WTC11 (cell line): ENCODE measurements at regions not wholly inside any gene's neighbourhood (a gene's known extent, or its start where the extent isn't known, plus 50 kb on each side); places are given as distances from the start of the nearest gene placed in this dataset.

Experiments used
- ATAC-seq: fragments of 200-7000 bp; cut with Tn5 transposase; 2 replicates; pipeline ENCODE4 v1.10.0; 2021; ENCODE audit warnings: mild to moderate bottlenecking, moderate library complexity
- CTCF ChIA-PET: fragments of 300-600 bp; sonication (Branson Sonifier 250); formaldehyde crosslinking; loops from one replicate; lab custom pipeline; 2021; ENCODE audit warnings: antibody characterized with exemption; lab: Charles Lee
- POLR2A ChIA-PET: fragments of 350-600 bp; sonication (Branson Sonifier 250); formaldehyde crosslinking; loops from one replicate; lab custom pipeline; 2021; ENCODE audit warnings: antibody characterized with exemption; lab: Charles Lee
- DNase-seq: peaks from one replicate; pipeline ENCODE4 v3.0.0; 2021; ENCODE audit warnings: low spot score
- H3K27ac Mint-ChIP-seq: 2 replicates; pipeline ENCODE4 v1.8.0; 2021; ENCODE audit warnings: mixed read lengths
- H3K27me3 Mint-ChIP-seq: 2 replicates; pipeline ENCODE4 v1.8.0; 2021; ENCODE audit warnings: low read depth, mild to moderate bottlenecking, moderate library complexity, mixed read lengths
- H3K36me3 Mint-ChIP-seq: 2 replicates; pipeline ENCODE4 v1.8.0; 2021; ENCODE audit warnings: mixed read lengths
- H3K4me1 Mint-ChIP-seq: 2 replicates; pipeline ENCODE4 v1.8.0; 2022; ENCODE audit warnings: mixed read lengths
- H3K4me3 Mint-ChIP-seq: 2 replicates; pipeline ENCODE4 v1.8.0; 2021; ENCODE audit warnings: mild to moderate bottlenecking, moderate library complexity, mixed read lengths
- H3K9me3 Mint-ChIP-seq: 2 replicates; pipeline ENCODE4 v1.8.0; 2021; ENCODE audit warnings: mixed read lengths
- ATF1 ChIP-seq: sonication (generic); formaldehyde crosslinking; IDR thresholded peaks from 2 replicates; pipeline ENCODE4 v1.8.1; 2023; ENCODE audit warnings: mild to moderate bottlenecking, moderate library complexity, missing genetic modification reagents
- CREM ChIP-seq: sonication (generic); formaldehyde crosslinking; IDR thresholded peaks from 2 replicates; pipeline ENCODE4 v1.8.1; 2022; ENCODE audit warnings: mild to moderate bottlenecking, missing genetic modification reagents, moderate library complexity
- ELF4 ChIP-seq: sonication (generic); formaldehyde crosslinking; IDR thresholded peaks from 2 replicates; pipeline ENCODE4 v1.8.1; 2022; ENCODE audit warnings: low read depth, mild to moderate bottlenecking, moderate library complexity, missing genetic modification reagents
- FOXJ3 ChIP-seq: sonication (generic); formaldehyde crosslinking; IDR thresholded peaks from 2 replicates; pipeline ENCODE4 v1.9.0; 2021; ENCODE audit warnings: missing genetic modification reagents, mild to moderate bottlenecking, borderline replicate concordance
- FOXP1 ChIP-seq: sonication (generic); formaldehyde crosslinking; IDR thresholded peaks from 2 replicates; pipeline ENCODE4 v1.8.0; 2022; ENCODE audit warnings: missing genetic modification reagents, mild to moderate bottlenecking, moderate library complexity, borderline replicate concordance
- GABPB1 ChIP-seq: sonication (generic); formaldehyde crosslinking; IDR thresholded peaks from 2 replicates; pipeline ENCODE4 v1.8.1; 2023; ENCODE audit warnings: mild to moderate bottlenecking, missing genetic modification reagents
- IRF2 ChIP-seq: sonication (generic); formaldehyde crosslinking; IDR thresholded peaks from 2 replicates; pipeline ENCODE4 v1.8.0; 2022; ENCODE audit warnings: low read depth, missing genetic modification reagents, borderline replicate concordance
- JAZF1 ChIP-seq: fragments of 250-450 bp; sonication (Bioruptor Pico); IDR thresholded peaks from 2 replicates; pipeline ENCODE4 v1.9.0; 2021; ENCODE audit warnings: moderate library complexity, mild to moderate bottlenecking, inconsistent platforms
- JUN ChIP-seq: sonication (generic); formaldehyde crosslinking; IDR thresholded peaks from 2 replicates; pipeline ENCODE4 v1.8.0; 2023; ENCODE audit warnings: mild to moderate bottlenecking, missing genetic modification reagents
- NR2C2 ChIP-seq: sonication (generic); formaldehyde crosslinking; IDR thresholded peaks from 2 replicates; pipeline ENCODE4 v1.8.0; 2022; ENCODE audit warnings: mild to moderate bottlenecking, missing genetic modification reagents
- SOX15 ChIP-seq: fragments of 250-450 bp; sonication (Bioruptor Pico); IDR thresholded peaks from 2 replicates; pipeline ENCODE4 v1.9.0; 2021; ENCODE audit warnings: mild to moderate bottlenecking
- SP1 ChIP-seq: sonication (generic); formaldehyde crosslinking; conservative IDR thresholded peaks from 2 replicates; pipeline ENCODE4 v1.8.1; 2022; ENCODE audit warnings: missing genetic modification reagents
- TCF7 ChIP-seq: sonication (generic); formaldehyde crosslinking; IDR thresholded peaks from 2 replicates; pipeline ENCODE4 v1.8.0; 2022; ENCODE audit warnings: mild to moderate bottlenecking, low read depth, missing genetic modification reagents, moderate library complexity
- ZNF138 ChIP-seq: sonication (generic); formaldehyde crosslinking; conservative IDR thresholded peaks from 2 replicates; pipeline ENCODE4 v1.8.1; 2022; ENCODE audit warnings: mild to moderate bottlenecking, moderate library complexity, missing genetic modification reagents
- ZNF263 ChIP-seq: sonication (generic); formaldehyde crosslinking; IDR thresholded peaks from 2 replicates; pipeline ENCODE4 v1.8.1; 2022; ENCODE audit warnings: low read depth, mild to moderate bottlenecking, moderate library complexity, missing genetic modification reagents
- ZNF317 ChIP-seq: sonication (generic); formaldehyde crosslinking; IDR thresholded peaks from 2 replicates; pipeline ENCODE4 v1.8.1; 2023; ENCODE audit warnings: low read depth, mild to moderate bottlenecking, moderate library complexity, missing genetic modification reagents, borderline replicate concordance
- ZNF416 ChIP-seq: fragments of 250-450 bp; sonication (Bioruptor Pico); IDR thresholded peaks from 2 replicates; pipeline ENCODE4 v1.9.0; 2021; ENCODE audit warnings: mild to moderate bottlenecking, inconsistent platforms
- TF ChIP-seq, protein P1 (sequence below): sonication (generic); formaldehyde crosslinking; IDR thresholded peaks from 2 replicates; pipeline ENCODE4 v1.8.1; 2023; ENCODE audit warnings: mild to moderate bottlenecking, moderate library complexity, missing genetic modification reagents
- TF ChIP-seq, protein P2 (sequence below): sonication (generic); formaldehyde crosslinking; IDR thresholded peaks from 2 replicates; pipeline ENCODE4 v1.8.0; 2022; ENCODE audit warnings: mild to moderate bottlenecking, missing genetic modification reagents
- TF ChIP-seq, protein P3 (sequence below): sonication (generic); formaldehyde crosslinking; IDR thresholded peaks from 2 replicates; pipeline ENCODE4 v1.8.1; 2022; ENCODE audit warnings: mild to moderate bottlenecking, moderate library complexity, missing genetic modification reagents
- TF ChIP-seq, protein P4 (sequence below): sonication (generic); formaldehyde crosslinking; IDR thresholded peaks from 2 replicates; pipeline ENCODE4 v1.8.1; 2022; ENCODE audit warnings: low read depth, missing genetic modification reagents, borderline replicate concordance
- TF ChIP-seq, protein P5 (sequence below): sonication (generic); formaldehyde crosslinking; IDR thresholded peaks from 2 replicates; pipeline ENCODE4 v1.8.0; 2022; ENCODE audit warnings: mild to moderate bottlenecking, missing genetic modification reagents
- TF ChIP-seq, protein P6 (sequence below): fragments of 250-450 bp; sonication (Bioruptor Pico); IDR thresholded peaks from 2 replicates; pipeline ENCODE4 v1.9.0; 2021; ENCODE audit warnings: mild to moderate bottlenecking
- TF ChIP-seq, protein P7 (sequence below): sonication (generic); formaldehyde crosslinking; IDR thresholded peaks from 2 replicates; pipeline ENCODE4 v1.8.1; 2023; ENCODE audit warnings: mild to moderate bottlenecking, missing genetic modification reagents, moderate library complexity
- TF ChIP-seq, protein P8 (sequence below): fragments of 250-450 bp; sonication (Bioruptor Pico); IDR thresholded peaks from 2 replicates; pipeline ENCODE4 v1.9.0; 2021; ENCODE audit warnings: mild to moderate bottlenecking

DNA sequence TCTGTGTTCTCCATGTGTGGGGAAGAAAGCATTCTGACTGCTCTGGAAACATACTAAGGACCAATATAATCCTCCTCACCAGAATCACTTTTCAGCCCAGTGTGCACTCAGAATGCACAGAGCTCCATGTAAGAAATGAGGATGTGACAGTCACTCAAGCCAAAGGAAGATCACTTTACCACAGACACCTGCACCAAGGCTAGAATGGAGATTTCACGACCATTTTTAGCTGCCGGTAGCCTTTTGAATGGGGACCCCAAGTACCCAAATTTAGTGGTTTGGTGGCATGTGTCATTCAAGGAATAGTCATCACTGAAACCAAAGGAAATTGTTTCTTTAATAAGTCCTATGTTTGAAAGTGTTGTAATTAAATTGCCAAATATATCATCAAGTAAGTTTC, 613.2 kb upstream of the ACVR2A start:
- peaks cover 12% of the 10 kb centered on the region for H3K4me1 Mint-ChIP-seq
- no peak overlapping the region for H3K27ac Mint-ChIP-seq
- DNase-seq (no peak), ATAC-seq (no peak)
- no peak overlapping the region for H3K4me3 Mint-ChIP-seq
- H3K27me3 Mint-ChIP-seq, result no peaks in the 10 kb centered on the region
- peaks cover 11% of the 10 kb centered on the region for H3K9me3 Mint-ChIP-seq
- H3K36me3 Mint-ChIP-seq, result no peaks in the 10 kb centered on the region
- ChIA-PET POLR2A (no interaction called here), CTCF (no interaction called here)
- TF ChIP-seq TCF7 (CRISPR knock-in tag) (no peak), JUN (CRISPR knock-in tag) (no peak), ZNF416 (CRISPR knock-in tag) (no peak), ZNF263 (no peak), SOX15 (no peak), CREM (CRISPR knock-in tag) (no peak), JAZF1 (CRISPR knock-in tag) (no peak), NR2C2 (CRISPR knock-in tag) (no peak), GABPB1 (no peak), IRF2 (CRISPR knock-in tag) (no peak), ZNF138 (no peak), ZNF317 (no peak), FOXP1 (CRISPR knock-in tag) (no peak)
- TF ChIP-seq, protein P1, sequence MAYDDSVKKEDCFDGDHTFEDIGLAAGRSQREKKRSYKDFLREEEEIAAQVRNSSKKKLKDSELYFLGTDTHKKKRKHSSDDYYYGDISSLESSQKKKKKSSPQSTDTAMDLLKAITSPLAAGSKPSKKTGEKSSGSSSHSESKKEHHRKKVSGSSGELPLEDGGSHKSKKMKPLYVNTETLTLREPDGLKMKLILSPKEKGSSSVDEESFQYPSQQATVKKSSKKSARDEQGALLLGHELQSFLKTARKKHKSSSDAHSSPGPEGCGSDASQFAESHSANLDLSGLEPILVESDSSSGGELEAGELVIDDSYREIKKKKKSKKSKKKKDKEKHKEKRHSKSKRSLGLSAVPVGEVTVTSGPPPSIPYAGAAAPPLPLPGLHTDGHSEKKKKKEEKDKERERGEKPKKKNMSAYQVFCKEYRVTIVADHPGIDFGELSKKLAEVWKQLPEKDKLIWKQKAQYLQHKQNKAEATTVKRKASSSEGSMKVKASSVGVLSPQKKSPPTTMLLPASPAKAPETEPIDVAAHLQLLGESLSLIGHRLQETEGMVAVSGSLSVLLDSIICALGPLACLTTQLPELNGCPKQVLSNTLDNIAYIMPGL, result no peak
- TF ChIP-seq, protein P2, sequence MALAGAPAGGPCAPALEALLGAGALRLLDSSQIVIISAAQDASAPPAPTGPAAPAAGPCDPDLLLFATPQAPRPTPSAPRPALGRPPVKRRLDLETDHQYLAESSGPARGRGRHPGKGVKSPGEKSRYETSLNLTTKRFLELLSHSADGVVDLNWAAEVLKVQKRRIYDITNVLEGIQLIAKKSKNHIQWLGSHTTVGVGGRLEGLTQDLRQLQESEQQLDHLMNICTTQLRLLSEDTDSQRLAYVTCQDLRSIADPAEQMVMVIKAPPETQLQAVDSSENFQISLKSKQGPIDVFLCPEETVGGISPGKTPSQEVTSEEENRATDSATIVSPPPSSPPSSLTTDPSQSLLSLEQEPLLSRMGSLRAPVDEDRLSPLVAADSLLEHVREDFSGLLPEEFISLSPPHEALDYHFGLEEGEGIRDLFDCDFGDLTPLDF (CRISPR knock-in tag), result no peak
- TF ChIP-seq, protein P3, sequence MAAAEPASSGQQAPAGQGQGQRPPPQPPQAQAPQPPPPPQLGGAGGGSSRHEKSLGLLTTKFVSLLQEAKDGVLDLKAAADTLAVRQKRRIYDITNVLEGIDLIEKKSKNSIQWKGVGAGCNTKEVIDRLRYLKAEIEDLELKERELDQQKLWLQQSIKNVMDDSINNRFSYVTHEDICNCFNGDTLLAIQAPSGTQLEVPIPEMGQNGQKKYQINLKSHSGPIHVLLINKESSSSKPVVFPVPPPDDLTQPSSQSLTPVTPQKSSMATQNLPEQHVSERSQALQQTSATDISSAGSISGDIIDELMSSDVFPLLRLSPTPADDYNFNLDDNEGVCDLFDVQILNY (CRISPR knock-in tag), result no peak
- TF ChIP-seq, protein P4, sequence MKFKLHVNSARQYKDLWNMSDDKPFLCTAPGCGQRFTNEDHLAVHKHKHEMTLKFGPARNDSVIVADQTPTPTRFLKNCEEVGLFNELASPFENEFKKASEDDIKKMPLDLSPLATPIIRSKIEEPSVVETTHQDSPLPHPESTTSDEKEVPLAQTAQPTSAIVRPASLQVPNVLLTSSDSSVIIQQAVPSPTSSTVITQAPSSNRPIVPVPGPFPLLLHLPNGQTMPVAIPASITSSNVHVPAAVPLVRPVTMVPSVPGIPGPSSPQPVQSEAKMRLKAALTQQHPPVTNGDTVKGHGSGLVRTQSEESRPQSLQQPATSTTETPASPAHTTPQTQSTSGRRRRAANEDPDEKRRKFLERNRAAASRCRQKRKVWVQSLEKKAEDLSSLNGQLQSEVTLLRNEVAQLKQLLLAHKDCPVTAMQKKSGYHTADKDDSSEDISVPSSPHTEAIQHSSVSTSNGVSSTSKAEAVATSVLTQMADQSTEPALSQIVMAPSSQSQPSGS (CRISPR knock-in tag), result no peak
- TF ChIP-seq, protein P5, sequence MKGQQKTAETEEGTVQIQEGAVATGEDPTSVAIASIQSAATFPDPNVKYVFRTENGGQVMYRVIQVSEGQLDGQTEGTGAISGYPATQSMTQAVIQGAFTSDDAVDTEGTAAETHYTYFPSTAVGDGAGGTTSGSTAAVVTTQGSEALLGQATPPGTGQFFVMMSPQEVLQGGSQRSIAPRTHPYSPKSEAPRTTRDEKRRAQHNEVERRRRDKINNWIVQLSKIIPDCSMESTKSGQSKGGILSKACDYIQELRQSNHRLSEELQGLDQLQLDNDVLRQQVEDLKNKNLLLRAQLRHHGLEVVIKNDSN (CRISPR knock-in tag), result no peak

DNA sequence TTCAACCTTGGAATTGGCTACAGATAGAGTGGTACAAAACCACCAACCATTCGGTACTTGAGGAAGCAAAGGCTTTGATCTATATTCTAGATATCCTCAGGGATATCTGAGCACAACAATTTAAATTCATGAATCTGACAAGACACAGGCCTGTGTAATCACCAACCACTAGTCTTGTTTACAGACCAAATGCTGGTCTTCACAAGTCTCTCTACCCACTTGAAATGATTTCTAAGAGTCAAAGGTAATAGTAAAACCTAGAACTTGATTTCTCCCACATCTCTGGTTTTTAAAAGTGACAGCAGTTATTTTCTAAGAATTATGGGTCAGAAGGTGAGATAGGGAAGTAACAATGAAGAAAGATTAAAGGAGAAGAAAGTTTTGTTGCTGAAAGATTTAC, 613.7 kb upstream of the ACVR2A start:
- DNase-seq, result no peak
- Mint-ChIP-seq H3K36me3 (no peaks in the 10 kb centered on the region), H3K27me3 (no peaks in the 10 kb centered on the region), H3K4me3 (no peak overlapping the region), H3K9me3 (peaks cover 11% of the 10 kb centered on the region), H3K4me1 (peaks cover 12% of the 10 kb centered on the region), H3K27ac (no peak overlapping the region)
- ATAC-seq, result no peak
- POLR2A ChIA-PET, result no interaction called here
- CTCF ChIA-PET, result no interaction called here
- TF ChIP-seq SP1 (CRISPR knock-in tag) (no peak), IRF2 (CRISPR knock-in tag) (no peak), ATF1 (CRISPR knock-in tag) (no peak), ELF4 (CRISPR knock-in tag) (no peak), ZNF317 (no peak), FOXJ3 (CRISPR knock-in tag) (no peak)
- TF ChIP-seq, protein P4 (CRISPR knock-in tag), result no peak
- TF ChIP-seq, protein P6, sequence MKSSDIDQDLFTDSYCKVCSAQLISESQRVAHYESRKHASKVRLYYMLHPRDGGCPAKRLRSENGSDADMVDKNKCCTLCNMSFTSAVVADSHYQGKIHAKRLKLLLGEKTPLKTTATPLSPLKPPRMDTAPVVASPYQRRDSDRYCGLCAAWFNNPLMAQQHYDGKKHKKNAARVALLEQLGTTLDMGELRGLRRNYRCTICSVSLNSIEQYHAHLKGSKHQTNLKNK (CRISPR knock-in tag), result no peak
- TF ChIP-seq, protein P7, sequence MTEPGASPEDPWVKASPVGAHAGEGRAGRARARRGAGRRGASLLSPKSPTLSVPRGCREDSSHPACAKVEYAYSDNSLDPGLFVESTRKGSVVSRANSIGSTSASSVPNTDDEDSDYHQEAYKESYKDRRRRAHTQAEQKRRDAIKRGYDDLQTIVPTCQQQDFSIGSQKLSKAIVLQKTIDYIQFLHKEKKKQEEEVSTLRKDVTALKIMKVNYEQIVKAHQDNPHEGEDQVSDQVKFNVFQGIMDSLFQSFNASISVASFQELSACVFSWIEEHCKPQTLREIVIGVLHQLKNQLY (CRISPR knock-in tag), result no peak
- TF ChIP-seq, protein P8, sequence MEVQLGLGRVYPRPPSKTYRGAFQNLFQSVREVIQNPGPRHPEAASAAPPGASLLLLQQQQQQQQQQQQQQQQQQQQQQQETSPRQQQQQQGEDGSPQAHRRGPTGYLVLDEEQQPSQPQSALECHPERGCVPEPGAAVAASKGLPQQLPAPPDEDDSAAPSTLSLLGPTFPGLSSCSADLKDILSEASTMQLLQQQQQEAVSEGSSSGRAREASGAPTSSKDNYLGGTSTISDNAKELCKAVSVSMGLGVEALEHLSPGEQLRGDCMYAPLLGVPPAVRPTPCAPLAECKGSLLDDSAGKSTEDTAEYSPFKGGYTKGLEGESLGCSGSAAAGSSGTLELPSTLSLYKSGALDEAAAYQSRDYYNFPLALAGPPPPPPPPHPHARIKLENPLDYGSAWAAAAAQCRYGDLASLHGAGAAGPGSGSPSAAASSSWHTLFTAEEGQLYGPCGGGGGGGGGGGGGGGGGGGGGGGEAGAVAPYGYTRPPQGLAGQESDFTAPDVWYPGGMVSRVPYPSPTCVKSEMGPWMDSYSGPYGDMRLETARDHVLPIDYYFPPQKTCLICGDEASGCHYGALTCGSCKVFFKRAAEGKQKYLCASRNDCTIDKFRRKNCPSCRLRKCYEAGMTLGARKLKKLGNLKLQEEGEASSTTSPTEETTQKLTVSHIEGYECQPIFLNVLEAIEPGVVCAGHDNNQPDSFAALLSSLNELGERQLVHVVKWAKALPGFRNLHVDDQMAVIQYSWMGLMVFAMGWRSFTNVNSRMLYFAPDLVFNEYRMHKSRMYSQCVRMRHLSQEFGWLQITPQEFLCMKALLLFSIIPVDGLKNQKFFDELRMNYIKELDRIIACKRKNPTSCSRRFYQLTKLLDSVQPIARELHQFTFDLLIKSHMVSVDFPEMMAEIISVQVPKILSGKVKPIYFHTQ, result no peak
